Lower leg skin (tissue), 4 donors: ENCODE measurements at regions not wholly inside any gene's neighbourhood (a gene's known extent, or its start where the extent isn't known, plus 50 kb on each side); places are given as distances from the start of the nearest gene placed in this dataset.

ENCODE experiments used
- DNase-seq, 2 donors: peaks; one replicate each; pipeline ENCODE4 v3.0.0-alpha.2; 2019; ENCODE audit warnings: low spot score in 2 of 2
- H3K4me3 ChIP-seq: fragments of 200-600 bp; sonication (generic); 2 replicates; pipeline ENCODE4 v1.5.1; 2017; ENCODE audit warnings: mild to moderate bottlenecking, low read depth; ENCODE audit not compliant: poor library complexity, severe bottlenecking
- POLR2A ChIP-seq, 2 donors: fragments of 450-650 bp; IDR thresholded peaks; one replicate each; pipeline ENCODE4 v1.6.1; 2016 to 2017; ENCODE audit warnings: antibody characterized with exemption in 2 of 2, mild to moderate bottlenecking in 1 of 2, moderate library complexity in 1 of 2
- WGBS, 2 donors: methylation state at CpG; one replicate each; pipeline ENCODE4 v1.1.5; 2018; 5-methylcytosine and 5-hydroxymethylcytosine counted together
- intact Hi-C: fragments of 100-400 bp; cut with DNase I; formaldehyde crosslinking; loops from one replicate; pipeline ENCODE4 v1.15.0; 2023; ENCODE audit warnings: low total_unique reads
- TF ChIP-seq, protein P1 (sequence below), 3 donors: fragments of 450-650 bp; IDR thresholded peaks; one replicate each; pipeline ENCODE4 v1.5.1; 2016; ENCODE audit warnings: antibody characterized with exemption in 3 of 3, mild to moderate bottlenecking in 3 of 3, moderate library complexity in 2 of 3

DNA sequence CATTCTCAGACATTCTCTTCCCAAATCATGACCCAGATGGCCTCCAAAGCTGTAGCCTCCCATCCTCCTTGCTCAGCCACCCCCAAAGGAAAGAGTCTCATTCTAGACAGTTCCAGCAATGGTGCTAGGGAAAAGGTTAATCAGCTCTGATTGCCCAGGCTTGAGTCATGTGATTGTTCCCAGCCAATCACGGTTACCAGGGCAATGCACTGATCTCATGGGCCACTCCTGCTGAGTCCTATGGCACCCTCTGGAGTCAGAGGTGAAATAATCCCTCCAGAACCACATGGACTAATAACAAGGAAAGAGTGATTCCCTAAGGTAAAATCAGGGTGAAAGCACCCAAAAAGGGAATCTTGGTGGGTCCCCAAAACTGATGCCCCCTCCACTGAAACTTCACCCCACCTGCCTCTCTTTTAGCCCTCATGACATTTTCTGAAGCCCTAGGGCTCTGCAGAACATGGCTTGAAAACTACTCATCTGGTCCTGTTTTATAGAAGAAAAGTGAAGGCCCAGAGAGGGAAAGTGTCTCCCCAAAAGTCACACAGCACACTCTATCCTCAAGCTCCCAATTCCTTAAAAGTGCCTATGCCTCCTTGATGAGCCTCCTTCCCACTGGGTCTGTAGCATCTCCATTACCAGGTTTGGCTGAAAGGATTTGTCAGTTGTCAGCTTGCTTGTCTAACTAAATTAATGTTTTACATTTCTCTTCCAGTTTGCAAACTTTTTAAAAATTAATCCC is 203.7 kb downstream of the MN1 start:
- DNase-seq, result no peak
- WGBS, 2 donors, result 84 to 87% methylated on average over 1 of the region's 1 CpG
- no peak overlapping the region for H3K4me3 ChIP-seq
- intact Hi-C loops, result no loop called here
- TF ChIP-seq, protein P1, sequence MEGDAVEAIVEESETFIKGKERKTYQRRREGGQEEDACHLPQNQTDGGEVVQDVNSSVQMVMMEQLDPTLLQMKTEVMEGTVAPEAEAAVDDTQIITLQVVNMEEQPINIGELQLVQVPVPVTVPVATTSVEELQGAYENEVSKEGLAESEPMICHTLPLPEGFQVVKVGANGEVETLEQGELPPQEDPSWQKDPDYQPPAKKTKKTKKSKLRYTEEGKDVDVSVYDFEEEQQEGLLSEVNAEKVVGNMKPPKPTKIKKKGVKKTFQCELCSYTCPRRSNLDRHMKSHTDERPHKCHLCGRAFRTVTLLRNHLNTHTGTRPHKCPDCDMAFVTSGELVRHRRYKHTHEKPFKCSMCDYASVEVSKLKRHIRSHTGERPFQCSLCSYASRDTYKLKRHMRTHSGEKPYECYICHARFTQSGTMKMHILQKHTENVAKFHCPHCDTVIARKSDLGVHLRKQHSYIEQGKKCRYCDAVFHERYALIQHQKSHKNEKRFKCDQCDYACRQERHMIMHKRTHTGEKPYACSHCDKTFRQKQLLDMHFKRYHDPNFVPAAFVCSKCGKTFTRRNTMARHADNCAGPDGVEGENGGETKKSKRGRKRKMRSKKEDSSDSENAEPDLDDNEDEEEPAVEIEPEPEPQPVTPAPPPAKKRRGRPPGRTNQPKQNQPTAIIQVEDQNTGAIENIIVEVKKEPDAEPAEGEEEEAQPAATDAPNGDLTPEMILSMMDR (IDR thresholded peaks at IDR 0.05), result no peak
- no peak for TF ChIP-seq POLR2A (IDR thresholded peaks at IDR 0.05)

DNA sequence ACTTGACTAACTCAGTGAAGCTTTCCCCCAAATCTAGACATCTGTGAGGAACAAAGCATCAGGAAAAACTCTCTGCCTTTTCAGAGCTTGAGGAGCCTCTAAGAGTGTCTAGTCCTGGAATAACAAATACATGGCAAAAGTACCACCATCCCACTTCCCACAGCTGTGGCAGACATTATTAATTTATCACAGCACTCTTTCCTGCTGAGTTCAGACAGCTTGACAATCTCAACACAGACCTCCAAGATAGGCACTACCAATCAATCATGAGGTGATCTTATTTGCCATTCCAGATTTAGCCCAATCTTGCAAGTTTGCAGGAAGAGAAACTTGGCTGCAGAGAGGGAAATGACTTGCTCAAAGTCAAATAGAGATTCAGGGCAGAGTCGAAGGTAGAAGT is 202.8 kb downstream of the MN1 start:
- WGBS, 2 donors, result 73 to 83% methylated on average over 1 of the region's 1 CpG
- intact Hi-C loops, result no loop called here
- H3K4me3 ChIP-seq, result no peak overlapping the region
- DNase-seq, result no peak
- TF ChIP-seq, protein P1 (IDR thresholded peaks at IDR 0.05), result no peak
- no peak for TF ChIP-seq POLR2A (IDR thresholded peaks at IDR 0.05)

DNA sequence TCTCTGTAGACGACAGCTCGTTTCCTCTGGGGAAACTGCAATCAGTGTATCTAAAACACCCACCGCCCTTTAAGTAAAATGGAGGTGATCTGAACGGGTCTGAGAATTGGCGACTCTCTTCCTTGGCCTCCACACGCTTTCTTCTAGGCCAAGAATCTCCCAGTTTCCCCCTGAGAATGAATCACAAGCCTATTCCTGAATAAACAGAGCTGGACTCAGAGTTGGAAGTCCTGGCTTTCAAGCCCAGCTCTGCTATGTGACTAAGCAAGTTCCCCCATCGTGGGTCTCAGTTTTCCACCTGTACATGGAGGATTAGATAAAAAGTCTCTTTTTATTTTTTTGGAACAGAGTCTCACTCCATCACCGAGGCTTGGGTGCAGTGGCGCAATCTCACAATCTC is 200.4 kb downstream of the MN1 start:
- no peak for DNase-seq
- TF ChIP-seq, protein P1 (IDR thresholded peaks at IDR 0.05), result no peak
- no peak for TF ChIP-seq POLR2A (IDR thresholded peaks at IDR 0.05)
- intact Hi-C loops, result no loop called here
- 74 to 78% methylated on average over 9 of the region's 9 CpGs for WGBS, 2 donors
- H3K4me3 ChIP-seq, result no peak overlapping the region

DNA sequence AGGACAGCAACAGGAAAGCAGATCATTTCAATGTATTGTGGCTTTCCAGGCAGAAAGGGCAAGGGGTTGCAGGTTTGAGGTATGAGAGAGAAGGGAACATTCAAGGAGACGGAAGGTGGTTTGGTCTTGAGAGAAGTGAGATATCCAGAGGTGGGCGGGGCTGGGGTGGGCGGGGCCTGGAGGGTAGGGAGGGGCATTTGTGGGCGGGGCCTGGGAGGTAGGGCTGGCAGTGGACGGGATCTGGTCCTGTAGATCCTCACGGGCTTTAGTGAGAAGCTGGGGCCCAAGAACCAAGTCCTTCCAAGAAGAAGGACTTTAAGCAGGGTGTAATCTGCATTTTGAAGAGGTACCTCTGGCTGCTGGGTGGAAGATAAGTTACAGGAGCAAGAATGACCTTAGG is 199.2 kb downstream of the MN1 start:
- TF ChIP-seq, protein P1 (IDR thresholded peaks at IDR 0.05), result no peak
- no peak for TF ChIP-seq POLR2A (IDR thresholded peaks at IDR 0.05)
- intact Hi-C loops, result no loop called here
- 62 to 64% methylated on average over 6 of the region's 6 CpGs for WGBS, 2 donors
- DNase-seq, result no peak
- H3K4me3 ChIP-seq, result no peak overlapping the region

DNA sequence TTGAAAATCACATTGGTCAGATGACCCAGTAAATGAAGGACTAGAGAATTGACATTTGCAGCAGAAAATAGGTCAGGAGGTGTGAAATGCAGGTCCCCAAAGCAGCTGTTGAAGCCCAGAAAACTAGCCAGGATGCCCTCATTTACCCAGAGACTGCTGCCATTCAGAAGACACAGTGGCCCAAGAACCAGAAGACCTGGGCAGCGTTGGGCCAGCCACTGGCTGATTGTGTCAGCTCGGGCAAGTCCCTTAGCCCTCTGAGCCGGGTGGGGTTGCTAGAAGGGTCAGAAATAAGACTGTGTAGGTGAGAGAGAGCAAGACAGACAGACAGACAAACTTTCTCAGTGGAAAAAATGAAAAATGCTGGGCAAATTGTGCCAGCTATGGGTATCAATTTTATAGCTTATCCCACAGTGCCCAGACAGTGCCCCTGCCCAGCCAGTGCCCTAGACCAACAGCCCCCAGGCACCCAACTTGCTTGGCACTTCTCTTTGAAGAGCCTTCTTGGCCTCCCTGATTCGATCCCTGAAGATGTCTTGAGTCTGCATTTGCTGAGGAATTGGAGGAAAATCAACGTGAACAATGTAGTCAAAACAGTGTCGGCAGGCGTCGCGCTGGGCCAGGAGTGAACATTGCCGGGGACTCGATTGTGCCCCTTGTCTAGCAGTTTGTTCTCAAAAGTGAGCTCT is 198.3 kb downstream of the MN1 start:
- no peak for TF ChIP-seq POLR2A (IDR thresholded peaks at IDR 0.05)
- TF ChIP-seq, protein P1 (IDR thresholded peaks at IDR 0.05), result no peak
- intact Hi-C loops, result no loop called here
- 71 to 85% methylated on average over 11 of the region's 11 CpGs for whole genome bisulfite sequencing, 2 donors
- no peak for DNase-seq
- H3K4me3 ChIP-seq, result no peak overlapping the region
